Prostate gland (tissue), 2 donors: ENCODE measurements at regions not wholly inside any gene's neighbourhood (a gene's known extent, or its start where the extent isn't known, plus 50 kb on each side); places are given as distances from the start of the nearest gene placed in this dataset.

ENCODE experiments used
- POLR2A ChIP-seq: fragments of 450-650 bp; IDR thresholded peaks from one replicate; pipeline ENCODE4 v1.6.1; 2016; ENCODE audit warnings: antibody characterized with exemption, mild to moderate bottlenecking
- TF ChIP-seq, protein P1 (sequence below), 4 experiments: fragments of 200-600 bp in 2 of 4; fragments of 450-650 bp in 2 of 4; sonication (generic) in 2 of 4; IDR thresholded peaks; 1 replicate in 3 of 4; 2 replicates in 1 of 4; pipeline ENCODE4 v1.5.1; 2016 to 2019; ENCODE audit warnings: antibody characterized with exemption in 4 of 4, mild to moderate bottlenecking in 2 of 4, moderate library complexity in 2 of 4

DNA sequence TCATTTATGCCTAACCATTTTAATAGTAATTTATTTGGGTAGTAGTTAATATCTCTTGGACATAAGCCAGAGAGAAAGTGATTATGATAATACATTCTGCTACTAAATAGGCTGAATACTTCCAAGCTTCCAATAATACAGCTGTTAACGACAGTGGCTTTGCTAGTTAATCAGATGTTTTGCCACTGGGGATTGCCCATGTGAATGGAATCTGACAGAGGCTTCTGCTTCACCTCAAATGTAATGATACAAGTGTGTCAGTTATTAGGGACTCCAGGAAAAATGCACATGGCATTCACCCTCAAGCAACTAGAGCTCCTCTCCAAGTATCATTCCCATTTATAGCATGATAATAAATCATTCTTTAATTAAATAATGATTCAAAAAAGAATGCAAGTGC is 185.0 kb upstream of the TMEFF2 start:
- TF ChIP-seq, protein P1, sequence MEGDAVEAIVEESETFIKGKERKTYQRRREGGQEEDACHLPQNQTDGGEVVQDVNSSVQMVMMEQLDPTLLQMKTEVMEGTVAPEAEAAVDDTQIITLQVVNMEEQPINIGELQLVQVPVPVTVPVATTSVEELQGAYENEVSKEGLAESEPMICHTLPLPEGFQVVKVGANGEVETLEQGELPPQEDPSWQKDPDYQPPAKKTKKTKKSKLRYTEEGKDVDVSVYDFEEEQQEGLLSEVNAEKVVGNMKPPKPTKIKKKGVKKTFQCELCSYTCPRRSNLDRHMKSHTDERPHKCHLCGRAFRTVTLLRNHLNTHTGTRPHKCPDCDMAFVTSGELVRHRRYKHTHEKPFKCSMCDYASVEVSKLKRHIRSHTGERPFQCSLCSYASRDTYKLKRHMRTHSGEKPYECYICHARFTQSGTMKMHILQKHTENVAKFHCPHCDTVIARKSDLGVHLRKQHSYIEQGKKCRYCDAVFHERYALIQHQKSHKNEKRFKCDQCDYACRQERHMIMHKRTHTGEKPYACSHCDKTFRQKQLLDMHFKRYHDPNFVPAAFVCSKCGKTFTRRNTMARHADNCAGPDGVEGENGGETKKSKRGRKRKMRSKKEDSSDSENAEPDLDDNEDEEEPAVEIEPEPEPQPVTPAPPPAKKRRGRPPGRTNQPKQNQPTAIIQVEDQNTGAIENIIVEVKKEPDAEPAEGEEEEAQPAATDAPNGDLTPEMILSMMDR (IDR thresholded peaks at IDR 0.05) = no peak
- no peak for TF ChIP-seq POLR2A
